ENCODE measurements at regions not wholly inside any gene's neighbourhood (a gene's known extent, or its start where the extent isn't known, plus 50 kb on each side); places are given as distances from the start of the nearest gene placed in this dataset.

- TF ChIP-seq, protein P1, sequence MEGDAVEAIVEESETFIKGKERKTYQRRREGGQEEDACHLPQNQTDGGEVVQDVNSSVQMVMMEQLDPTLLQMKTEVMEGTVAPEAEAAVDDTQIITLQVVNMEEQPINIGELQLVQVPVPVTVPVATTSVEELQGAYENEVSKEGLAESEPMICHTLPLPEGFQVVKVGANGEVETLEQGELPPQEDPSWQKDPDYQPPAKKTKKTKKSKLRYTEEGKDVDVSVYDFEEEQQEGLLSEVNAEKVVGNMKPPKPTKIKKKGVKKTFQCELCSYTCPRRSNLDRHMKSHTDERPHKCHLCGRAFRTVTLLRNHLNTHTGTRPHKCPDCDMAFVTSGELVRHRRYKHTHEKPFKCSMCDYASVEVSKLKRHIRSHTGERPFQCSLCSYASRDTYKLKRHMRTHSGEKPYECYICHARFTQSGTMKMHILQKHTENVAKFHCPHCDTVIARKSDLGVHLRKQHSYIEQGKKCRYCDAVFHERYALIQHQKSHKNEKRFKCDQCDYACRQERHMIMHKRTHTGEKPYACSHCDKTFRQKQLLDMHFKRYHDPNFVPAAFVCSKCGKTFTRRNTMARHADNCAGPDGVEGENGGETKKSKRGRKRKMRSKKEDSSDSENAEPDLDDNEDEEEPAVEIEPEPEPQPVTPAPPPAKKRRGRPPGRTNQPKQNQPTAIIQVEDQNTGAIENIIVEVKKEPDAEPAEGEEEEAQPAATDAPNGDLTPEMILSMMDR (conservative IDR thresholded peaks at IDR 0.05 in 1 of 2, IDR thresholded peaks at IDR 0.05 in 1 of 2; ENCODE audit: low read depth in 1 of 2, low read length in 2 of 2) = no peak
- no peak for TF ChIP-seq EZH2 (IDR thresholded peaks at IDR 0.05; ENCODE audit: low read length, missing control alignments)
Observed at GRCh38 chrX:44063606-44064005, 90.4 kb upstream of the NDP start.

All from fibroblast of lung (primary cell).